ENCODE measurements at regions not wholly inside any gene's neighbourhood (a gene's known extent, or its start where the extent isn't known, plus 50 kb on each side); places are given as distances from the start of the nearest gene placed in this dataset.

DNA sequence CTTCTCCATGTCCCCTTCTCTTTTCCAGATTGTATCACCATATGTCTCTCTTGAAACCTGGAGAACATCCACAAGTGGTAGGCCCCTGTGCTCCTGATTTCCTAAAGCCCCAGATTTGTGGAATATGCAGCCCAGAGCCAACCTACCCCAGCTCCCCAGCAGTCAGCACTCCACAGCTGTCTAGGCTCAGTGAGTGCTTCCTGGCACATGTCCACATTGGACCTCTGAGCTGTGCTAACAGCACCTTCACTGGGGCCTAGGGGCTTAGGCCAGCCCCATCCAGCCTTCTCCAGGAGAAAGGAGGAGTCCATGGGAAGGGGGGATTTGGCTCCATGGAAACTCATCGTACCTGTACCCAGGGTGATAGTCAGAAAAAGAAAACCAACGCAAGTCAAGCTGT, 192.7 kb downstream of the FGFR2 start:
- TF ChIP-seq, protein P1, sequence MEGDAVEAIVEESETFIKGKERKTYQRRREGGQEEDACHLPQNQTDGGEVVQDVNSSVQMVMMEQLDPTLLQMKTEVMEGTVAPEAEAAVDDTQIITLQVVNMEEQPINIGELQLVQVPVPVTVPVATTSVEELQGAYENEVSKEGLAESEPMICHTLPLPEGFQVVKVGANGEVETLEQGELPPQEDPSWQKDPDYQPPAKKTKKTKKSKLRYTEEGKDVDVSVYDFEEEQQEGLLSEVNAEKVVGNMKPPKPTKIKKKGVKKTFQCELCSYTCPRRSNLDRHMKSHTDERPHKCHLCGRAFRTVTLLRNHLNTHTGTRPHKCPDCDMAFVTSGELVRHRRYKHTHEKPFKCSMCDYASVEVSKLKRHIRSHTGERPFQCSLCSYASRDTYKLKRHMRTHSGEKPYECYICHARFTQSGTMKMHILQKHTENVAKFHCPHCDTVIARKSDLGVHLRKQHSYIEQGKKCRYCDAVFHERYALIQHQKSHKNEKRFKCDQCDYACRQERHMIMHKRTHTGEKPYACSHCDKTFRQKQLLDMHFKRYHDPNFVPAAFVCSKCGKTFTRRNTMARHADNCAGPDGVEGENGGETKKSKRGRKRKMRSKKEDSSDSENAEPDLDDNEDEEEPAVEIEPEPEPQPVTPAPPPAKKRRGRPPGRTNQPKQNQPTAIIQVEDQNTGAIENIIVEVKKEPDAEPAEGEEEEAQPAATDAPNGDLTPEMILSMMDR (conservative IDR thresholded peaks at IDR 0.05; ENCODE audit: control insufficient read depth, insufficient read depth, low read depth, low read length), result no peak
- no peak overlapping the region for H3K4me3 ChIP-seq (ENCODE audit: control insufficient read depth, low read depth, low read length)
- no peak for DNase-seq (ENCODE audit: low read depth)

DNA sequence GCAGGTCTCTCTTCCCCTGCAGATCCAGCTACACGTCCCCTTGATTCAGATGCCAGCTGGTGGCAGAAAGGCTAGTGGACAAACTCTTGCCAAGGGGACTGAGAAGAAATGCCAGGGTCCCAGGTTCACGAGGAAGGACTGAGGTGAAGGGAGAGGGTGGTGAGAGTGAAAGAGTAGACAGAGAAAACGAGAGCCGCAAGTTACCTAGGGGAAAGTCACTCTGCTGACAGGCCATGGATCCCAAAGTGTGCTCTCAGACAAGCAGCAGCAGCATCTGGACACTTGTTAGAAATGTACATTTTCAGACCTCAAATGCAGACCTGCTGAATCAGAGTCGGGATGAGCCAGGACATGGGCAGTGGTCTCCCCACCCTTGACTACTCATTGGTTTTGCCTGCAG, 192.3 kb downstream of the FGFR2 start:
- no peak for DNase-seq (ENCODE audit: low read depth)
- no peak overlapping the region for H3K4me3 ChIP-seq (ENCODE audit: control insufficient read depth, low read depth, low read length)
- TF ChIP-seq, protein P1 (conservative IDR thresholded peaks at IDR 0.05; ENCODE audit: control insufficient read depth, insufficient read depth, low read depth, low read length), result no peak

DNA sequence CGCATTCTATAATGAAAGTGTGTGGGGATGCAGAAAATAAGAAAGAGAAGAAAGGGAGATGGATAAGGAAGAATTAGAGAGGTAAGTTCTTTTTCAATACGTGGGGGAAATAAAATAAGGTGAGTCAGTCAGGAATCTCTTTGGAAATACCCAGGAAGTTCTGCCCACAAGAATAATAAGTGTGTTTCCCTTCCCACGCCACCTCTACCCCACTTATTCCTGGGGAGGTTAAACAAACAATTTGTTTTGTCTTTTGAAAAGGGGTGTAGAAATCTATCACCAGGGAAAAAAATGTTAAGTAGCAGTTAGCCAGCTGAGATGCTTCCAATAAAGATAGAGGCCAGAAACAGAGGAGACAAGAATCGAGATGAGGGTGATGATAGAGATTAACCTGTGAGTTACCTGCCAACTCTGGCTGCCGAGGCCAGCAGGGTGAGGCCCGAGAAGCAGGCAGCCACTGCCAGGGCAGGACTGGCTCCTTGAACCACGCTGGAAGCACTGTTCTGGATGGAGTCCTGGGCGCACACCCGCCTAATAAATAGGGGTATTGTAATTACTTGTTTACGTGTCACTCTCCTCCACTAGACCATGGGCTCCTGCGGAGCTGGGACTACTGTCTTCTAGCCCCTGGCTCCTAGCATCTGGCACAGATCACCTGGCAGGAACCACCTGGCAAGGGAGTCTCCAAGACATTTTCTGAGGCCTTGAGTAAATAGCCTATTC, 191.3 kb downstream of the FGFR2 start:
- H3K4me3 ChIP-seq (ENCODE audit: control insufficient read depth, low read depth, low read length), result no peak overlapping the region
- DNase-seq (ENCODE audit: low read depth), result no peak
- TF ChIP-seq, protein P1 (conservative IDR thresholded peaks at IDR 0.05; ENCODE audit: control insufficient read depth, insufficient read depth, low read depth, low read length), result no peak

DNA sequence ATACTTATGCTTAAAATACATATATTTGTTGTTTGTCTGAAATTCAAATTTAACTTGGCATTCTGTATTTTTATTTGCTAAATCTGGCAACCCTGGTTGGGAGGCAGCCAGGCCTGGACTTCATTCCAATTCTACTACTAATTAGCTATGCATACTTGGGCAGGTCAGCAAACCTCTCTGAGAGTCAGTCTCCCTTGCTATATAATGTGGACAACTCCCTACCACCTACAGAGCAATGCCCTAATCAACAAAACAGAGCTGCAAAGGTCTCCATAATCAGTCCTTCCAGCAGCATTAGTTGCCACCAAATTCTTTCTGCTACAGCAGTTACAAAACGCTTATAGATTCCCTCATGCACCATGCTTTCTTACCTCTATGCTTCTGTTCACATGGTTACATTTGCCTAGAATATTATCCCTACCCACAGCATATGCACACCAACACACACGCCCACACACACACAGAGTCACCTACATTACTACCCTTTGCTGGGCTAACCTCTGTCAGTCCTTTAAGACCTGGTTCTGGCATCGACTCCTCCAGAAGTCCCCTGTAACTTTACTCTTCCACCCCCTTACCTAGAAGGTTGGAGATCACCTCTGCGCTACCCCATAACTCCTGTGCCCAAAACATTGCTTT, 188.7 kb downstream of the FGFR2 start:
- no peak overlapping the region for H3K4me3 ChIP-seq (ENCODE audit: control insufficient read depth, low read depth, low read length)
- TF ChIP-seq, protein P1 (conservative IDR thresholded peaks at IDR 0.05; ENCODE audit: control insufficient read depth, insufficient read depth, low read depth, low read length), result no peak
- no peak for DNase-seq (ENCODE audit: low read depth)

DNA sequence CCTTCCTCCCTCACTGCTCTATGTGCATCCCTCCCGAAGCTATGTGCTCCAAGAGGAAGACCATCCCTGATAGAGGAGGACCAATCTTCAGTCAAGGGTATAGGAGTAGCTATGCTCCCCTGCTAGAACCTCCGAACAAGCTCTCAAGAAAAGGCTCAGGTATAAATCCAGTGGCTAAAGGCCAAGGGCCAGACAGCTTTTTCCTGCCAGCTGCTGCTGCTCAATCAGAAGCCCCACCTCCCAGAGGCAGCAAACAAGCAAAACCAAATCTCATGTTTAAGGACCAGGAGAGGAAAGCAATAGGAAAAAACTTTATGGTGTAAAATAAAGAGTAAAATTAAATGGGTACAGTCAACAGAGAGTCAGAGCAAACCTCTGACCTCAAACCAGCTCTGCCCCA, 187.2 kb downstream of the FGFR2 start:
- TF ChIP-seq, protein P1 (conservative IDR thresholded peaks at IDR 0.05; ENCODE audit: control insufficient read depth, insufficient read depth, low read depth, low read length), result no peak
- H3K4me3 ChIP-seq (ENCODE audit: control insufficient read depth, low read depth, low read length), result no peak overlapping the region
- no peak for DNase-seq (ENCODE audit: low read depth)

DNA sequence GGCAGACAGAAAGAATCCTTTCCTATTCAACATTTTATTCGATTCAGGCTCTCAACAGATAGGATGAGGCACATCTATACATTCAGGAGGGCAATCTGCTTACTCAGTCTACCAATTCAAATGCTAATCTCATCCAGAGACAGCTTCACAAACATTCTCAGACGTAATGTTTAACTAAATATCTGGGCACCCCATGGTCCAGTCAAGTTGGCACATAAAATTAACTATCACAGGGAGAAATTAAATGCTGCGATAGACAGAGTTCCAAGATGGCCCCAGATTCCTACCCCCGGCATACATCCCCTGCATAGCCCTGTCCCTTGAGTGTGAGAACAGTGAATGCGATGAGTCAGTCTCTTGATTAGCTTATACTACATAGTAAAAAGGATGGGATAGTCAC, 184.3 kb downstream of the FGFR2 start:
- no peak overlapping the region for H3K4me3 ChIP-seq (ENCODE audit: control insufficient read depth, low read depth, low read length)

More for the DNA sequence above, 184.3 kb downstream of the FGFR2 start:
- DNase-seq (ENCODE audit: low read depth), result no peak
- TF ChIP-seq, protein P1 (conservative IDR thresholded peaks at IDR 0.05; ENCODE audit: control insufficient read depth, insufficient read depth, low read depth, low read length), result no peak
